ENCODE measurements at regions not wholly inside any gene's neighbourhood (a gene's known extent, or its start where the extent isn't known, plus 50 kb on each side); places are given as distances from the start of the nearest gene placed in this dataset.

DNA sequence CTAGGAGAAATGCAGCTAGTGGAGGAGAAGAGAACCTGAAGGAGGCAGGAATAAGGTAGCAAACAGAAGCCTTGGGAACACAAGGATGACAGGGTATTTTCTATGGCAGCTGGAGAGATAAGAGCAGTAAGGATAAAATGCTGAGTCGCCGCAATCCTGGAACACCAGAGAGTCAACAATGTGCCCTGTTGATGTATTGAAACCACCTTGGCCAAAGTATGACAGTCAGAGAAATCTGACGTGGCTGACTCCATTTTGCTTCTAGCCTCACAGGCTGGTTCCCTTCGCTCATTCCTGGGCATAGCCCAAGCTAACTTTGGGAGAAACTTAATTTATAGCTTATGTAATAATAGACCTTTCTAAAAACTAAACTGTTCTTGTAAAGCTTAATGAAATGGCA lies 56.6 kb upstream of the C4orf54 start:
- no peak for TF ChIP-seq BHLHE40 (IDR thresholded peaks at IDR 0.05; ENCODE audit: borderline replicate concordance)
- no peak for TF ChIP-seq ELF4 (IDR thresholded peaks at IDR 0.05)
- no peak for TF ChIP-seq ARNT (IDR thresholded peaks at IDR 0.05)
- no peak for TF ChIP-seq SUZ12 (IDR thresholded peaks at IDR 0.05)
- no peak for TF ChIP-seq ZNF384 (IDR thresholded peaks at IDR 0.05)
- no peak for TF ChIP-seq FOXM1 (IDR thresholded peaks at IDR 0.05; ENCODE audit: borderline replicate concordance)
- no peak for TF ChIP-seq FOXK2 (IDR thresholded peaks at IDR 0.05)
- no peak for TF ChIP-seq FOXA1 (IDR thresholded peaks at IDR 0.05)
- TF ChIP-seq TARDBP (IDR thresholded peaks at IDR 0.05) = no peak
- no peak for TF ChIP-seq LEF1 (IDR thresholded peaks at IDR 0.05; ENCODE audit: borderline replicate concordance)
- no peak for TF ChIP-seq HDGF (IDR thresholded peaks at IDR 0.05; ENCODE audit: borderline replicate concordance)
- TF ChIP-seq SP1 (IDR thresholded peaks at IDR 0.05) = no peak
- TF ChIP-seq, protein P1, sequence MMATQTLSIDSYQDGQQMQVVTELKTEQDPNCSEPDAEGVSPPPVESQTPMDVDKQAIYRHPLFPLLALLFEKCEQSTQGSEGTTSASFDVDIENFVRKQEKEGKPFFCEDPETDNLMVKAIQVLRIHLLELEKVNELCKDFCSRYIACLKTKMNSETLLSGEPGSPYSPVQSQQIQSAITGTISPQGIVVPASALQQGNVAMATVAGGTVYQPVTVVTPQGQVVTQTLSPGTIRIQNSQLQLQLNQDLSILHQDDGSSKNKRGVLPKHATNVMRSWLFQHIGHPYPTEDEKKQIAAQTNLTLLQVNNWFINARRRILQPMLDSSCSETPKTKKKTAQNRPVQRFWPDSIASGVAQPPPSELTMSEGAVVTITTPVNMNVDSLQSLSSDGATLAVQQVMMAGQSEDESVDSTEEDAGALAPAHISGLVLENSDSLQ (IDR thresholded peaks at IDR 0.05) = no peak
- TF ChIP-seq L3MBTL2 (conservative IDR thresholded peaks at IDR 0.05) = no peak

Data from HEK293T (cell line).